Trophoblast cell (in vitro differentiated cells and primary cell): ENCODE measurements at regions not wholly inside any gene's neighbourhood (a gene's known extent, or its start where the extent isn't known, plus 50 kb on each side); places are given as distances from the start of the nearest gene placed in this dataset.

Experiments
- DNase-seq, 2 donors: peaks; one replicate each; pipeline ENCODE4 v3.0.0-alpha.2; 2016
- H2AFZ ChIP-seq: 2 replicates; pipeline ENCODE4 v1.6.1; 2013; ENCODE audit warnings: low read length, moderate library complexity, mild to moderate bottlenecking; ENCODE audit not compliant: insufficient read depth, poor library complexity
- H2AK5ac ChIP-seq: 2 replicates; pipeline ENCODE4 v1.6.1; 2013; ENCODE audit warnings: mild to moderate bottlenecking, low read length
- H2BK120ac ChIP-seq: 2 replicates; pipeline ENCODE4 v1.6.1; 2013; ENCODE audit warnings: low read length, mild to moderate bottlenecking, moderate library complexity; ENCODE audit not compliant: insufficient read depth, poor library complexity
- H2BK12ac ChIP-seq: 2 replicates; pipeline ENCODE4 v1.6.1; 2013; ENCODE audit warnings: mild to moderate bottlenecking, low read length, moderate library complexity
- H2BK5ac ChIP-seq: 2 replicates; pipeline ENCODE4 v1.6.1; 2013; ENCODE audit warnings: low read length, low read depth, moderate library complexity, mild to moderate bottlenecking; ENCODE audit not compliant: poor library complexity
- H3K14ac ChIP-seq: 2 replicates; pipeline ENCODE4 v1.6.1; 2013; ENCODE audit warnings: mild to moderate bottlenecking, low read length
- H3K18ac ChIP-seq: 2 replicates; pipeline ENCODE4 v1.6.1; 2013; ENCODE audit warnings: mild to moderate bottlenecking, low read length
- H3K23ac ChIP-seq: 2 replicates; pipeline ENCODE4 v1.6.1; 2013; ENCODE audit warnings: low read length
- H3K27ac ChIP-seq: 2 replicates; pipeline ENCODE4 v1.5.1; 2013; ENCODE audit warnings: low read depth, mild to moderate bottlenecking, inconsistent platforms, low read length, moderate library complexity
- H3K27me3 ChIP-seq: 2 replicates; pipeline ENCODE4 v1.6.1; 2013; ENCODE audit warnings: inconsistent platforms, mild to moderate bottlenecking, low read length, moderate library complexity; ENCODE audit not compliant: insufficient read depth
- H3K36me3 ChIP-seq, 2 experiments: 1 replicate in 1 of 2; 2 replicates in 1 of 2; pipeline ENCODE4 v1.6.1; 2013; ENCODE audit warnings: low read length in 2 of 2, mild to moderate bottlenecking in 2 of 2, moderate library complexity in 1 of 2; ENCODE audit not compliant: insufficient read depth in 2 of 2, control insufficient read depth in 1 of 2
- H3K4ac ChIP-seq: 2 replicates; pipeline ENCODE4 v1.6.1; 2013; ENCODE audit warnings: low read depth, mild to moderate bottlenecking, low read length, moderate library complexity
- H3K4me1 ChIP-seq, 2 experiments: 1 replicate in 1 of 2; 2 replicates in 1 of 2; pipeline ENCODE4 v1.6.1; 2013; ENCODE audit warnings: low read length in 2 of 2, mild to moderate bottlenecking in 2 of 2, moderate library complexity in 1 of 2; ENCODE audit not compliant: insufficient read depth in 2 of 2, control insufficient read depth in 1 of 2
- H3K4me2 ChIP-seq: 2 replicates; pipeline ENCODE4 v1.6.1; 2013; ENCODE audit warnings: inconsistent platforms, mild to moderate bottlenecking, low read length, moderate library complexity
- H3K4me3 ChIP-seq: 2 replicates; pipeline ENCODE4 v1.5.1; 2013; ENCODE audit warnings: mild to moderate bottlenecking, low read depth, low read length, inconsistent platforms
- H3K79me1 ChIP-seq: one replicate; pipeline ENCODE4 v1.6.1; 2013; ENCODE audit warnings: low read length
- H3K79me2 ChIP-seq: 2 replicates; pipeline ENCODE4 v1.6.1; 2013; ENCODE audit warnings: low read length, mild to moderate bottlenecking; ENCODE audit not compliant: control insufficient read depth, insufficient read depth, poor library complexity
- H3K9ac ChIP-seq: 2 replicates; pipeline ENCODE4 v1.6.1; 2013; ENCODE audit warnings: mild to moderate bottlenecking, low read length
- H3K9me3 ChIP-seq: 2 replicates; pipeline ENCODE4 v1.6.1; 2013; ENCODE audit warnings: low read depth, mild to moderate bottlenecking, control low read depth, inconsistent platforms, low read length; ENCODE audit not compliant: insufficient read depth
- H4K12ac ChIP-seq: 2 replicates; pipeline ENCODE4 v1.6.1; 2013; ENCODE audit warnings: low read depth, mild to moderate bottlenecking, low read length, moderate library complexity
- H4K8ac ChIP-seq: 2 replicates; pipeline ENCODE4 v1.6.1; 2013; ENCODE audit warnings: low read depth, mild to moderate bottlenecking, low read length, moderate library complexity
- H4K91ac ChIP-seq: one replicate; pipeline ENCODE4 v1.6.1; 2013; ENCODE audit warnings: low read depth, mild to moderate bottlenecking, low read length, moderate library complexity
- WGBS: extraction: QIAGEN DNeasy Blood & Tissue Kit; methylation state at CpG from one replicate; pipeline ENCODE4 v1.1.7; 2013; ENCODE audit warnings: missing lambda C conversion rate; ENCODE audit not compliant: insufficient read length, insufficient coverage; ENCODE audit errors: extremely low coverage; 5-methylcytosine and 5-hydroxymethylcytosine counted together

- no CpG with 5 or more reads among the region's 8 CpGs for WGBS
- Histone ChIP-seq H2BK12ac (no peak overlapping the region), H3K79me1 (no peaks in the 10 kb centered on the region), H3K4me2 (no peak overlapping the region), H3K4me1 (peaks cover 0 to 2% of the 10 kb centered on the region in 2 experiments), H3K14ac (no peak overlapping the region), H3K27me3 (no peaks in the 10 kb centered on the region), H3K36me3 (no peaks in the 10 kb centered on the region), H3K9me3 (peaks cover 21% of the 10 kb centered on the region), H3K79me2 (no peaks in the 10 kb centered on the region), H2AK5ac (no peak overlapping the region), H3K27ac (no peak overlapping the region), H2BK5ac (no peak overlapping the region), H3K18ac (no peak overlapping the region), H2BK120ac (no peak overlapping the region), H4K8ac (no peak overlapping the region), H3K23ac (no peak overlapping the region), H2AFZ (no peak overlapping the region), H3K4ac (no peak overlapping the region), H3K4me3 (peak overlapping the region; percentile 9), H3K9ac (no peak overlapping the region), H4K91ac (no peak overlapping the region), H4K12ac (no peak overlapping the region)
- DNase-seq, result peak in 1 of 2 donors; percentile 29
These were observed 117.2 kb upstream of the THBS2 start for GRCh38 chr6:169370666-169371343.

- Histone ChIP-seq H4K8ac (no peak overlapping the region), H3K9me3 (peaks cover 19% of the 10 kb centered on the region), H3K18ac (no peak overlapping the region), H3K14ac (no peak overlapping the region), H2BK120ac (no peak overlapping the region), H3K4me1 (peaks cover 0 to 2% of the 10 kb centered on the region in 2 experiments), H4K91ac (no peak overlapping the region), H3K27me3 (no peaks in the 10 kb centered on the region), H3K23ac (no peak overlapping the region), H3K4ac (no peak overlapping the region), H3K27ac (no peak overlapping the region), H3K9ac (no peak overlapping the region), H3K79me1 (no peaks in the 10 kb centered on the region), H3K4me2 (no peak overlapping the region), H3K4me3 (no peak overlapping the region), H2AFZ (no peak overlapping the region), H3K36me3 (no peaks in the 10 kb centered on the region), H2BK12ac (no peak overlapping the region), H2BK5ac (no peak overlapping the region), H2AK5ac (no peak overlapping the region), H4K12ac (no peak overlapping the region), H3K79me2 (no peaks in the 10 kb centered on the region)
- WGBS, result no CpG with 5 or more reads among the region's 10 CpGs
- DNase-seq, result peak in 1 of 2 donors; percentile 14
These were observed 116.4 kb upstream of the THBS2 start for GRCh38 chr6:169370054-169370453.

GRCh38 chr6:169368200-169368599 lies 114.6 kb upstream of the THBS2 start:
- no peak overlapping the region for H3K23ac ChIP-seq
- H4K12ac ChIP-seq, result no peak overlapping the region
- no peak overlapping the region for H2BK120ac ChIP-seq
- H3K9ac ChIP-seq, result no peak overlapping the region
- no peak overlapping the region for H4K91ac ChIP-seq
- DNase-seq, result no peak
- H3K9me3 ChIP-seq, result peaks cover 19% of the 10 kb centered on the region
- no peaks in the 10 kb centered on the region for H3K79me1 ChIP-seq
- peaks cover 0 to 2% of the 10 kb centered on the region in 2 experiments for H3K4me1 ChIP-seq
- no peak overlapping the region for H3K18ac ChIP-seq
- H3K4ac ChIP-seq, result no peak overlapping the region
- no CpG with 5 or more reads among the region's 11 CpGs for WGBS
- H2AK5ac ChIP-seq, result no peak overlapping the region
- H2AFZ ChIP-seq, result no peak overlapping the region
- H4K8ac ChIP-seq, result no peak overlapping the region
- H3K36me3 ChIP-seq, result no peaks in the 10 kb centered on the region
- no peak overlapping the region for H2BK5ac ChIP-seq
- H3K79me2 ChIP-seq, result no peaks in the 10 kb centered on the region
- H3K14ac ChIP-seq, result no peak overlapping the region
- H3K4me3 ChIP-seq, result no peak overlapping the region
- H3K27me3 ChIP-seq, result no peaks in the 10 kb centered on the region
- H3K27ac ChIP-seq, result no peak overlapping the region
- no peak overlapping the region for H2BK12ac ChIP-seq
- H3K4me2 ChIP-seq, result no peak overlapping the region

GRCh38 chr6:169367507-169367906 lies 113.9 kb upstream of the THBS2 start:
- H3K9ac ChIP-seq, result no peak overlapping the region
- DNase-seq, result no peak
- H4K8ac ChIP-seq, result no peak overlapping the region
- H2AK5ac ChIP-seq, result no peak overlapping the region
- H3K18ac ChIP-seq, result no peak overlapping the region
- H2BK12ac ChIP-seq, result no peak overlapping the region
- H3K79me1 ChIP-seq, result no peaks in the 10 kb centered on the region
- no peaks in the 10 kb centered on the region for H3K36me3 ChIP-seq
- no peak overlapping the region for H2AFZ ChIP-seq
- H3K27ac ChIP-seq, result no peak overlapping the region
- H3K4me1 ChIP-seq, result peaks cover 0 to 2% of the 10 kb centered on the region in 2 experiments
- H4K91ac ChIP-seq, result no peak overlapping the region
- H3K4ac ChIP-seq, result no peak overlapping the region
- no peak overlapping the region for H2BK120ac ChIP-seq
- no peak overlapping the region for H4K12ac ChIP-seq
- no peak overlapping the region for H3K14ac ChIP-seq
- H3K79me2 ChIP-seq, result no peaks in the 10 kb centered on the region
- no peak overlapping the region for H3K4me3 ChIP-seq
- no peak overlapping the region for H3K4me2 ChIP-seq
- peaks cover 16% of the 10 kb centered on the region for H3K9me3 ChIP-seq
- H2BK5ac ChIP-seq, result no peak overlapping the region
- no peaks in the 10 kb centered on the region for H3K27me3 ChIP-seq
- H3K23ac ChIP-seq, result no peak overlapping the region
- no CpG with 5 or more reads among the region's 7 CpGs for WGBS
